Panc1 (cell line): ENCODE measurements at regions not wholly inside any gene's neighbourhood (a gene's known extent, or its start where the extent isn't known, plus 50 kb on each side); places are given as distances from the start of the nearest gene placed in this dataset.

Experiments
- ATAC-seq: fragments of 200-7000 bp; cut with Tn5 transposase; 2 replicates; pipeline ENCODE4 v1.9.1; 2020; ENCODE audit warnings: mild to moderate bottlenecking, moderate library complexity
- BruUV-seq: library from RNA; stranded (reverse); fragments of 400-500 nt; replicated peaks from 2 replicates; lab custom pipeline; 2021; lab: Mats Ljungman, UMichigan
- CTCF ChIA-PET: fragments of 300-600 bp; sonication (Branson Sonifier 250); formaldehyde crosslinking; loops from one replicate; lab custom pipeline; 2022; ENCODE audit warnings: antibody characterized with exemption; lab: Charles Lee
- POLR2A ChIA-PET: fragments of 300-600 bp; sonication (Branson Sonifier 250); formaldehyde crosslinking; loops from one replicate; lab custom pipeline; 2022; ENCODE audit warnings: antibody characterized with exemption; lab: Charles Lee
- DNase-seq: peaks from one replicate; pipeline ENCODE4 v3.0.0-alpha.2; 2010; ENCODE audit warnings: low read depth, low spot score
- H3K27ac ChIP-seq: 2 replicates; pipeline ENCODE4 v1.5.1; 2011; ENCODE audit warnings: mild to moderate bottlenecking, low read length, inconsistent platforms
- H3K27me3 ChIP-seq: fragments of 200-500 bp; sonication (Bioruptor generic); 2 replicates; pipeline ENCODE4 v1.6.0; 2014; ENCODE audit warnings: low read length, inconsistent platforms; ENCODE audit not compliant: control insufficient read depth, insufficient read depth
- H3K36me3 ChIP-seq: fragments of 200-500 bp; sonication (Bioruptor generic); 2 replicates; pipeline ENCODE4 v1.5.1; 2014; ENCODE audit warnings: inconsistent platforms, mild to moderate bottlenecking, low read length, moderate library complexity; ENCODE audit not compliant: control insufficient read depth, insufficient read depth
- H3K4me1 ChIP-seq: 2 replicates; pipeline ENCODE4 v1.5.1; 2011; ENCODE audit warnings: inconsistent platforms, mild to moderate bottlenecking, low read length, moderate library complexity; ENCODE audit not compliant: control insufficient read depth, insufficient read depth
- H3K4me3 ChIP-seq, 2 experiments: 2 replicates each; pipeline ENCODE4 v1.5.1; 2011 to 2012; ENCODE audit warnings: low read depth in 2 of 2, low read length in 2 of 2, mild to moderate bottlenecking in 2 of 2, inconsistent platforms in 1 of 2, moderate library complexity in 1 of 2
- H3K9me3 ChIP-seq: fragments of 200-500 bp; sonication (Bioruptor generic); 2 replicates; pipeline ENCODE4 v1.5.1; 2014; ENCODE audit warnings: low read depth, mild to moderate bottlenecking, inconsistent platforms, low read length, moderate library complexity; ENCODE audit not compliant: control insufficient read depth, insufficient read depth
- CTCF ChIP-seq: fragments of 450-650 bp; IDR thresholded peaks from 2 replicates; pipeline ENCODE4 v1.5.1; 2017; ENCODE audit warnings: mild to moderate bottlenecking
- POLR2AphosphoS5 ChIP-seq: IDR thresholded peaks from 2 replicates; pipeline ENCODE4 v1.6.1; 2012; ENCODE audit warnings: mild to moderate bottlenecking, low read depth, low read length, moderate library complexity
- REST ChIP-seq, 2 experiments: IDR thresholded peaks; 2 replicates each; pipeline ENCODE4 v1.6.1; 2011 to 2012; ENCODE audit warnings: low read depth in 2 of 2, control low read depth in 1 of 2, low read length in 1 of 2, mild to moderate bottlenecking in 1 of 2, moderate library complexity in 1 of 2; ENCODE audit not compliant: insufficient read depth in 1 of 2
- SIN3A ChIP-seq: IDR thresholded peaks from 2 replicates; pipeline ENCODE4 v1.6.1; 2012; ENCODE audit warnings: low read depth, mild to moderate bottlenecking, low read length, moderate library complexity, borderline replicate concordance; ENCODE audit not compliant: insufficient read depth
- TCF7L2 ChIP-seq: IDR thresholded peaks from 2 replicates; pipeline ENCODE4 v1.6.1; 2011; ENCODE audit warnings: mild to moderate bottlenecking, low read depth, low read length, inconsistent platforms
- in situ Hi-C: cut with HindIII; loops from 2 replicates; pipeline ENCODE4 v1.10.0; 2016; ENCODE audit warnings: low sequenced_read_pairs, low pct_unique_long_range_greater_than_20kb
- intact Hi-C: fragments of 100-400 bp; cut with micrococcal nuclease; formaldehyde crosslinking; loops from one replicate; pipeline ENCODE4 v1.10.0; 2022; ENCODE audit not compliant: unreplicated experiment

- no peaks in the 10 kb centered on the region for H3K36me3 ChIP-seq
- no peak overlapping the region for H3K4me3 ChIP-seq
- H3K27me3 ChIP-seq = no peaks in the 10 kb centered on the region
- no peak for TF ChIP-seq REST (IDR thresholded peaks at IDR 0.05; ENCODE audit: insufficient read depth in 1 of 2, low read depth in 2 of 2, low read length in 1 of 2)
- TF ChIP-seq SIN3A = no peak
- TF ChIP-seq POLR2AphosphoS5 = no peak
- no peak for TF ChIP-seq CTCF
- TF ChIP-seq TCF7L2 = no peak
- no peak for DNase-seq
- H3K9me3 ChIP-seq = no peaks in the 10 kb centered on the region
- BruUV-seq = no TSS peak
- ChIA-PET CTCF (no interaction called here), POLR2A (no interaction called here)
- intact Hi-C loops (no loop called here), in situ Hi-C loops (no loop called here)
- H3K27ac ChIP-seq = no peak overlapping the region
- no peaks in the 10 kb centered on the region for H3K4me1 ChIP-seq
- no peak for ATAC-seq
Observed at GRCh38 chr3:94345101-94345500, 282.2 kb downstream of the NSUN3 start.

GRCh38 chr3:94349310-94349878 lies 286.5 kb downstream of the NSUN3 start:
- ChIA-PET POLR2A (no interaction called here), CTCF (no interaction called here)
- no TSS peak for BruUV-seq
- H3K27ac ChIP-seq = no peak overlapping the region
- H3K9me3 ChIP-seq = no peaks in the 10 kb centered on the region
- no peaks in the 10 kb centered on the region for H3K27me3 ChIP-seq
- DNase-seq = no peak
- H3K4me1 ChIP-seq = no peaks in the 10 kb centered on the region
- H3K36me3 ChIP-seq = no peaks in the 10 kb centered on the region
- TF ChIP-seq REST (IDR thresholded peaks at IDR 0.05; ENCODE audit: insufficient read depth in 1 of 2, low read depth in 2 of 2, low read length in 1 of 2) (no peak), TCF7L2 (no peak), SIN3A (no peak), POLR2AphosphoS5 (no peak), CTCF (no peak)
- intact Hi-C loops = no loop called here
- ATAC-seq = no peak
- in situ Hi-C loops = no loop called here
- H3K4me3 ChIP-seq = no peak overlapping the region
